HK-2 (cell line): ENCODE measurements at regions not wholly inside any gene's neighbourhood (a gene's known extent, or its start where the extent isn't known, plus 50 kb on each side); places are given as distances from the start of the nearest gene placed in this dataset.

ENCODE experiments used
- DNase-seq: peaks from one replicate; pipeline ENCODE4 v3.0.0-alpha.2; 2018; ENCODE audit not compliant: unreplicated experiment

DNA sequence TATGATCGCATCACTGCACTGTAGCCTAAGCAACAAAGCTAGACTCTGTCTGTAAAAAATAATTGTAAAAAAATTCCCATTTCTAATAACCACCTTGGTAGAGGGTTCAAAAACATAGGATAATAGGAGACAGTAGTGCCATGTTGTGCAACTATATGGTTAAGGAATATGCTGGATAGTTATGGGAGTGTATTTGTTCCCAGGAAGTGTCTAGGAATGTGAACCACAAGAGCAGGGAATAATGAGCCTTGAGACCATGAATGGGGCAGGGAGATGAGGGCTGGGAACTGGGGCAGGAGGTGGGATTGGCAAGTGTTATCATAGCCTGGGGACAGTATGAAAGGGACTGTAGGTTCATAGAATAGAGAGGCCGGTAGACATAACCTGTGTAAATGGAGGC, 50.4 kb downstream of the RUSC2 start:
- DNase-seq: no peak

DNA sequence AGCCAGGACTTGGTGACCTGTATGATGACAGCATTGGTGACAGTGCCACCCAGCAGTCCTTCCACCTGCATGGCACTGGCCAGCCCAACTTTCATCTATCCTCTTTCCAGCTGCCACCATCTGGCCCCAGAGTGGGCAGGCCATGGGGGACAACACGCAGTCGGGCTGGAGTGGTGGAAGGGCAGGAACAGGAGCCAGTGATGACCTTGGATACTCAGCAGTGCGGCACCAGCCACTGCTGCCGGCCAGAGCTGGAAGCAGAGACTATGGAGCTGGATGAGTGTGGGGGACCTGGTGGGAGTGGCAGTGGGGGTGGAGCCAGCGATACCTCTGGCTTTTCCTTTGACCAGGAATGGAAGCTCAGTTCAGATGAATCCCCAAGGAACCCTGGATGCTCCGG, 56.9 kb downstream of the RUSC2 start:
- no peak for DNase-seq

DNA sequence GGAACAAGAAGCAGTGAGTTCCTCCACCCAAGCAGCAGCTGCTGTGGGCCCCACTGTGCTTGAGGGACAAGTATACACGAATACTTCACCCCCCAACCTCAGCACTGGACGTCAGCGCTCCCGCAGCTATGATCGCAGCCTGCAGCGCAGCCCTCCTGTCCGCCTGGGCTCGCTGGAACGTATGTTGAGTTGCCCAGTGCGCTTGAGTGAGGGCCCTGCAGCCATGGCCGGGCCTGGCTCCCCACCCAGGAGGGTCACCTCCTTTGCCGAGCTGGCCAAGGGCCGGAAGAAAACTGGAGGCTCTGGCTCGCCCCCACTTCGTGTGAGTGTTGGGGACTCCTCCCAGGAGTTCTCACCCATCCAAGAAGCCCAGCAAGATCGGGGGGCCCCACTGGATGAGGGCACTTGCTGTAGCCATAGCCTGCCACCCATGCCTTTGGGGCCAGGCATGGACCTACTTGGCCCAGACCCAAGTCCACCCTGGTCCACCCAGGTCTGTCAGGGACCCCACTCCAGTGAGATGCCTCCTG, 57.1 kb upstream of the TESK1 start:
- DNase-seq: no peak

DNA sequence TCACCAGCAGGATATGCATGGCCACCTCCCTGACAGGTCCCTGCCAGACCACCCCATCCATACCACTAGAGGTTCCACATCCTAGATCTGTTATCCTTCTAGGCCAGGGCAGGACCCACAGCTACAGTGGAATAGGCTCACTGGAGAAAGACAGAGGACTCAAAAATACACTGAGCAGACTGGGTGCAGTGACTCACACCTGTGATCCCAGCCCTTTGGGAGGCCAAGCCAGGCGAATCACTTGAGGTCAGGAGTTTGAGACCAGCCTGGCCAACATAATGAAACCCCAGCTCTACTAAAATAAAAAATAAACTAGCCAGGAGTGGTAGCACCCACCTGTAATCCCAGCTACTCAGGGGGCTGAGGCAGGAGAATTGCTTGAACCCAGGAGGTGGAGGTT, 56.5 kb upstream of the TESK1 start:
- no peak for DNase-seq

DNA sequence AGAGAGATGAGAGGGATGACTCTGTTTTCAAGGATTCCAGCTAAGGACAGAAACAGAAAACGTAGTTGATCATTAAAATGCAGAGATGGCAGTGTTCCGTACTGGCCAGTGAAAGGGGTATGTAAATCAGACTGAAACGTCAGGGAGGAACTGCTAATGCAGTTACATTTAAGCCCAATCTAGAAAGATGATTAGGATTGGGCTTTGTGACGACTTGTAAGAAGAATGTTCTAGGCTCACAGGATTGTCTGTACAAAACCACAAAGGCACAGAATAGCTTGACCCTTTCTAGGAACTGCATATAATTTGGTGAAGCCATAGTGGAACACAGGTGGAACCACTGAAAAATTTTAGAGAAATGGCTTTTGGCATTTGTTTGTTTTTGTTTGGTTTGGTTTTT, 55.6 kb upstream of the TESK1 start:
- DNase-seq: no peak

DNA sequence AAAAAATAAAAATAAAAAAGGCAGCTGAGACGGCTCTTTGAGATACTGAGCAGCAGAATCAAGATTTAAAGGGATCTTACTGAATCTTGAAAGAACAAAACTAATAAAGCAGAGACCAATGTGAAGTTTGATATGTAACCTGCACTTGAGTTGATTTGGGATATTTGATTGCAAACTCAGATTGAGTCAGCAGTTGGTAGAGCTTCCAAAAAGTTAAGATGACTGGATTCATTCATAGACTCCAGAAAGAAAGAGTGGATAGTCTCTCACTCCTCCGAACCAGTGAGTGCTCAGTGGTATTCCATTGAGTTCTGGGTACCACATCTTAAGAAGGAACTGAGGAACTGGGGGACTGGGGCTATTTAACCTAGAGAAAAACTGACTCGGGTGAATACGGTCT, 52.7 kb upstream of the TESK1 start:
- DNase-seq: no peak

DNA sequence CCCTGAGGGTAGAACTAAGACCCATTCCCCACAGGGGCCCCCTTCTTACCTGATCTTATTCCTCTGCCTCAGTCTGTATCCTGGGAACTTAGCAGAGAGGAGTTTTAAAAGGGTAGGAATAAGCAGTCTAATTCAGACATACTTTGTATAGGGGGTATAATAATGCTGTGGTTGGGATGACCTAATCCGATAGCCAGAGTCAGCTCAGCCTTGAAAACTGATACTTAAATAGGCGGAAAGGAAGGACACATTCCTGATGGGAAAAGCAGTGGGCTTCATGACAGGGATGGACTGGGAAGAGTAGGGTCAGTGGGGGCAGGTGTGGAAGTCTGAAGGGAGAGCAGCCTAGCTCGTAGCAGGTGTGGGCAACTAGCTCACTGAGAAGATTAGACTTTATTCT, 52.2 kb upstream of the TESK1 start:
- DNase-seq: no peak

DNA sequence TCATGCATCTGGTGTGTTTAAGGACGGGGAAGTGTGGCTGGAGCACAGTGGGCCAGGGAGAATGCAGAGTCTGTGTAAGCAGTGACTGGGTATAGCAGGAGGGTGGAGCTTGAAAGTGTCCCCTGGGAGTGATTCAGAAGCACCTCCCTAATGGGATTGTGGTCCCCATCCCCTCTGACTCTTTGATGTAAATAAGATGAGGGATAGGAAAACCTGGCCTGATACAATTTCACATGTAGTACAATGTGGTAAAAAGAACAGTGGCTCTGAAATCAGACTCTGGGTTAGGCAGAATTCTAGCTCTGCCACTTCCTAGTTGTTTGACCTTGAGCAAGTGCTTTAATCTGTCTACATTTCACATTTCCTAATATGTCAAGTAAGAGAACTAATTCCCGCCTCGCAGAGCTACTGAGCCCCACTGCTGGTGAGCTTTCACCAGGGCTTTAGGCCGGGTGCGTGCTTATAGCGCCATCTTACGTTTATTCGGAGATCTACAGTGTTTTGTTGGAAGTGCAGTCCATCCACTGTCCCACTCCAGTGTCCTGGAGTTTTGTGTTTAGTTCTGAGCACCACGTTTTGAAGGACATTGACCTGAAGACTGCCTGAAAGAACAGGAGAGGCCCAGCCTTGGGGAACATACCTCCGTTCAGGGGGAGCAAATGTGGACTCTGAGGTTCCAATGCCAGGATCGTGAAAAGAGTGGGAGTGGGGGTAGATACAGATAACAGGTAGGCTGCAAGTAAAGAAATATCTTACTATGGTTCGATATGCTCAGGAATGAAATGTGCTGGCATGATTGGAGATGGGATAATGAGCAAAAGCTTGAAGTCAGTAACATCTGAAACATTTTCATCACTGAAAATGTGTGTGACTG, 51.2 kb upstream of the TESK1 start:
- DNase-seq: peak; percentile 52

DNA sequence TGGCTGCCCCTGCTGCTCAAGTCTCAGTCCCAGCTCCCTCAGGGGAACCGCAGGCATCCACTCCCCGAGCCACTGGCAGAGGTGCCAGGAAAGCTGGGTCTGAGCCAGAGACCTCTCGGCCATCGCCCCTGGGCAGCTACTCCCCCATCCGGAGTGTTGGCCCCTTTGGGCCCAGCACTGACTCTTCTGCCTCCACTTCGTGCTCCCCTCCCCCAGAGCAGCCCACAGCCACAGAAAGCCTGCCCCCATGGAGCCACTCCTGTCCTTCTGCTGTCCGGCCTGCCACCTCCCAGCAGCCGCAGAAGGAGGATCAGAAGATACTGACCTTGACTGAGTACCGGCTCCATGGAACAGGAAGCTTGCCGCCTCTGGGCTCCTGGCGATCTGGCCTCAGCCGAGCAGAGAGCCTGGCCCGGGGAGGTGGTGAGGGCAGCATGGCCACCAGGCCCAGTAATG, 49.8 kb upstream of the TESK1 start:
- DNase-seq: no peak
